Glomerular visceral epithelial cell (primary cell): ENCODE measurements at regions not wholly inside any gene's neighbourhood (a gene's known extent, or its start where the extent isn't known, plus 50 kb on each side); places are given as distances from the start of the nearest gene placed in this dataset.
A peak's percentile ranks its signal among the peaks of the same experiment; 100 is the strongest.

ENCODE experiments used
- DNase-seq: peaks from one replicate; pipeline ENCODE4 v3.0.0-alpha.2; 2016; ENCODE audit errors: extremely low spot score

GRCh38 chr2:120425014-120425413 is 79.1 kb downstream of the INHBB start:
- DNase-seq = no peak

GRCh38 chr2:120428748-120429147 is 82.8 kb downstream of the INHBB start:
- no peak for DNase-seq

GRCh38 chr2:120429586-120430500 is 83.9 kb downstream of the INHBB start:
- DNase-seq = no peak

DNA sequence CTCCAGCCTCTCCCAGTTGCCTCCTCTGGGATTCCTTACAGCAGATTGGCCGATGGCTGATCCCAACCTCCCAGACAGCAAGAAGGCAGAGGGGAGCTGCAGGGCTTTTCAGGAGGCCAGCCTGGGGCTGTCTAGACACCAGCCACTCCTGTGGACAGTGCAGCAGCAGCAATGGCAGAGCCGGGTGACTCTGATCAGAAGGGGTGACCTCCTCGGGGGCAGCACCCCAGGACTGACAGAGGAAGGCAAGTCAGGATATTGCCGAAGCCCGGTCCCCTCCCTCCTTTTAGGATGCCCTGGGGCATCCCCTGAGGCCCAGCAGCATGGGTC is 84.5 kb downstream of the INHBB start:
- DNase-seq = no peak

DNA sequence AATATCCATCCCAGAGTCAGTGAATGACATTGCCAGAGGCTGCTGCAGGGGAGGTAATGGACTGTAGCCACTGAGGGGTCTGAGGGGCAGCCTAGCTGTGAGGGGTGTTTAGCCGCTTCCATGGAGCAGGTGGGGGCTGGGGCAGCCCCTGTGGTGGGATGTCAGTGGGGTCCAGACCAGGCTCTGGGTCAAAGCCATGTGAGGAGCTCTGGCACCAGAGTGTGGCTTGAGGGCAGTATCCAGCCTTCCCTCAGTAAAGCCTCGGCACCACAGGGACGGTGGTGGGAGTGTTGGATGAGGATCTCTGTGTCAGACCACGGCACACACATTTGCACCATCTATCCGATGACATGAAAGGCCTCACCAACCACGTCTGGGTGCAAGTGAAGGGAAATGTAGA is 85.0 kb downstream of the INHBB start:
- no peak for DNase-seq

GRCh38 chr2:120431386-120432292 is 85.7 kb downstream of the INHBB start:
- no peak for DNase-seq

- DNase-seq = no peak
Observed at GRCh38 chr2:120432293-120432975, 86.5 kb downstream of the INHBB start.

DNA sequence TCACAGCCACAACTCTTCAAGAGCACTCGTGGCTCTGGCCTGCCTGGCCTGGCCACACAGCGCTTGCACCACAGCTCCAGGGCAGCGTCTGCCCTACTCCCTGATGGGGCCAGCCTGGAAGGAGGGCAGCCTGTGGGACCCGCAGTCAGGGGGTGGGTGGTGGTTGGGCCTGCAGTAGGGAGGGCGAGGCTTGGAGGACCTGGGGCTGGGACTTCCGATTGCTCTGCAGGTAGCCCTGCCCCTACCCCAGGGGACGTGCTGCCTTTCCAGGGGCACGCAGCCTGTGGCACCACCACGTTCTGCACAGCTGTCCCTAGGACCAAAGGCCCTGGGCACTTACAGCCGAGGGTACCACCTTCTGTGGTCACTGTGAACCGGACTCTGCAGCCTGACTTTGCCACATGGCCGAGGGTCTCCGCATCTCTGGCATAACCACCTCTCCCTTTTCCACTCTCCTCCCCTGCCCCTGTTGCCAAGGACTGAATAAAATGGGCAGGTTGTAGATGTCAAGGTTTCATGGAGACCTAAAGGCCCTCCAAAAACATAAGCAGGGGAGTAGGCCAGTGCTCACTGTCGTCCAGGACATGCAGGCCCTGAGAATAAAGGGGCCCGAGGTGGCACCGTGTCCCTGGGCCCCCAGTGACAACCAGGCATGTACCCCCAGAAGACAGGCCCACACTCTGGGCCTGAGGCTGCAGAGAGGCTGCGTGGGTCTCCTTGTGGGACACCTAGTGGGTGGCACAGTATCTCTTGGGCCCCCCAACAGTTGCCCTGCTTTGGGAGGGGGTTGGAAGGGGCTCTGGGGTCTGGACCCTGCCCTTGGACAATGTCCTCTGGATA is 87.3 kb downstream of the INHBB start:
- no peak for DNase-seq

DNA sequence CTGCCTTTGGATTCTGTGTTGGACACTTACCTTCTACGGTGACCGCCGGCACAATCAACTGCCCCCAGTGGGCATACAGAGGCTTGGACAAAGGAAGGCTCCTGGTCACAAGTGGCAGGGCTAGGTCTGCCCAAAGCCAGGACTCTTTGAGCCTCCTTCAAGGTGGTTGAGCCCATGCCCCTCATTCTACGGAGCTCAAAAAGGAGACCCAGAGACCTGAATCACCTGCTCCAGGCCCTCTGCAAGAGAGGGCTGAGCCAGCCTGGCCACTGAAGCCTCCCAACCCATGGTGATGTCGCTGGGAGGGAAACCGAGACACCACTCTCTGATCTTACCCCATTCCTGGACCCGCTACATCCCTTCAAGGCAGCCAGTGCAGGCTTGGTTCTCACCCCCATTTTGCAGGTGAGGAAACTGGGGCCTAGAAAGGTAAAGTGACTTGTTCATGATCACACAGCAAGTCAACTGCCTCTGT is 87.9 kb downstream of the INHBB start:
- DNase-seq = no peak

DNA sequence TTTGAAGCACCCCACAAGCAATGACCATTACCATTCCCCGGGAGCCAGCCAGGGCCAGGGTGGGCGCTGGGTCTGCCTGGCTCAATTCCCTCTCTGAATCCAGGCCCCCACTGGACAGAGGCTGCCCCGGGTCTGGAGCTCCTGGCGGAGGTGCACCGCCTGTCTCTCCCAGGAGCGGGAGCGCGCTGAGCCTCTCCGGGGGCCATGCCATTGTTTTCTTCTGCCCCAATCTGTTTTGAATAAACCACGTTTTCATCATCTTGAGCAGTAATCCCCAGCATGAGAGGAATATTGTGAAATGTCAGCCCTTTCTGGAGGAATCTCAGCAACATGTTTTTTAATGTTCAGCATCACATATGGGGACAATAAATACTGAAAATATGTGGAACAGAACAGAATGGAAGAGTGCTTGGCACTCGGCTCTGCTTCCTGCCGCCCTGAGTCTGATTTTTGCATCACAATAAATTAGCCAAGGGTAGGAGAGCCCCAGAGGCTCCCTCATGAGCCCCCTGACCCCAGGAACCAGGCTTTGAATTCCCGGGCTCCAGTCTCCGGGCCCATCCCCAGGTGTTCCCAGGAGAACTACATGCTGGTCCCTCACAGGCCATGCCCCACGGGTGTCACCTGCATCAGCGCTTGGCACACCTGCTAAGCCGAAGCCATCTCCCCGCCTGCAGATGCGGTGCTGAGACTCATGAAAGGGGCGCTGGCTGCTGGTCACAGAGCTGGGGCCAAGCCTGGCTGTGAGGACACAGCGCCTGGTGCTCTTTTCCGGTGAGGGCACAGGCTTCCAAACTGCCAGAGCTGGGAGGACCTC is 88.8 kb downstream of the INHBB start:
- DNase-seq = no peak

- DNase-seq = no peak
Observed at GRCh38 chr2:120435671-120436459, 89.9 kb downstream of the INHBB start.

DNA sequence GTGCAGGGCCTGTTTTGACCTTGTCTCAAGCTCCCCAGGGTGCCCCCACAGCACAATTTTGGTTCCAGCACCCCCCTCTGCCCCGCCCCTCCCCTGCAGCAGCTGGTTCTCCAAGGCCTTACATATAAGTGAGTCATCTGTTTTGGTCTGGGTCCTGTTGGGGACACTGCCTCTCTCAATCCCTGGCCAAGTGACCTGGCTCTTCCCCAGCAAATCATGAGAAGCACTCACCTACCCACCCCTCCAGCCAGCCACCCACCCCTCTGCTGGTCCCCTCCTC is 90.5 kb downstream of the INHBB start:
- DNase-seq = no peak

GRCh38 chr2:120436885-120437603 is 91.1 kb downstream of the INHBB start:
- DNase-seq = peak; percentile 34

DNA sequence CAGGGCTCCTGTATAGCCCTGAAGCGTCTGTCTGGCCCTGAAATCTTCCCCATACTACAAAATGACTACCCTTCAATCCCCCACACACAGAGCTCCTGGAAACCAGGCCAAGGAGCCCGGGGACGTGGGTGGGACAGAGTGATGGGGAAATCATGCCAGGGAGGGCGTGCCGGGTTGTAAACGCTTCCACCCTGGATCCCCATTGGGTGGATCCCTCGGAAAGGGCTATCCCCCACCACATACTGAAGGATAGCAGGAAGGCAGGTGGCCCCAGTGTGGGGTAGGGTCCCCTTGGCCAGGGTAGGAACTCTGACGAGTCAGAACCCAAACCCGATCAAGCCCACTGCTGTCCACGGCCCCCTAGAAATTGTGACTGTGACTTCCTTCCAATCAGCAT is 91.7 kb downstream of the INHBB start:
- no peak for DNase-seq

GRCh38 chr2:120438301-120439066 is 92.5 kb downstream of the INHBB start:
- DNase-seq = no peak

DNA sequence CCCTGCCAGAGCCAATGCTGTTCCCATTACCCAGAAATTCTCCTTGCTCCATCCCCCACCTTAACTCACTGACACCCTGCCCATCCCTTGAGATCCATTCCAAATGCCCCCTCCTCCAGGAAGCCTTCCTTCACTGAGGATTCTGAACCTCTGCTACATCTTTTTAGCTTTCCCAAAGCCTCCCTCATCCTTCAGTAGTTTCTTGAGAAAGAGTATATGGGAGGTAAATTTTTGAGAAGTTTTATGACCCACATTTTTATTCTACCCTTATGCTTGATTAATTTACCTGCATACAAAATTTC is 93.1 kb downstream of the INHBB start:
- no peak for DNase-seq

GRCh38 chr2:120439637-120440384 is 93.9 kb downstream of the INHBB start:
- DNase-seq = no peak
